ENCODE measurements at regions not wholly inside any gene's neighbourhood (a gene's known extent, or its start where the extent isn't known, plus 50 kb on each side); places are given as distances from the start of the nearest gene placed in this dataset.
"Not testable (repeated sequence)": the region's sequence is repeated elsewhere in the genome, so short reads cannot be mapped to it uniquely, and the experiment has no call there.

DNA sequence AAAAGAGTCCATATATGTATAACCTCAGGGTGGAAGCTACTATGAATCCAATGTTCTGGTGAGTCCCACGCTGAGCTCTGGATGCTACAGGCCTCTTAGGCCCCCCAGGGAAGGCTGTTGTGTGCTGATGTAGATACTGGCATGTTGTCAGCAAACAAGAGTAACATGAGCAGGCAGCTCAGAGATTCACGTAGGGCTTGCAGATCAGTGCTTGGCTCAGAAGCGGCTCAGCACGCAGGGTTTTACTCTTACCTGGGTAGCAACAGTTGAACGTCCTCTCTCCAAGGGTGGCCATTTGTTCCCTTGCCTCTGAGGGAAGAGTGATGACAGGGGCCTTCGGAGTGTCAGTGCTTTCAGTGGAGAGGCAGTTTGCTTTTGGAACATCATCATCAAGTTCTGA lies 93.4 kb downstream of the ZFP64 start:
- DNase-seq: no peak

DNA sequence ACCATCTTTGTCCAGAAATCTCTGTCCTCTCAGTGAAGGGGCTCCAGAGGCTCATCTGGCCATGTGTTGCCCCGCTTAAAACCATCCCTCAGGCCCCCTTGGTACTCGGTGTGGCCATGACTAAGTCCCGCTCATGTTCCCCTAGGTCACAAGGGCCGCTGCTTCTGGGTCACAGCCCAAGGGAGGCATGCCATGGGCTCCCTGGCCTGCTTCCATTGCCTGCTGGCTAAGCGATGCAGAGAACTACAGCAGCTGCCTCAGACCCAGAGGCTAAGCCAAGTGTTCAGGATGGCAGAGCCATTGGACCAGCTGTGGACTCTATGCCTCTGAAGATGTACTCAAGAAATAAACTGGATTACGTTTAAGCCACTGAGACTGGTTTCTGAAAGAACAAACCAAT lies 95.5 kb downstream of the ZFP64 start:
- no peak for DNase-seq

DNA sequence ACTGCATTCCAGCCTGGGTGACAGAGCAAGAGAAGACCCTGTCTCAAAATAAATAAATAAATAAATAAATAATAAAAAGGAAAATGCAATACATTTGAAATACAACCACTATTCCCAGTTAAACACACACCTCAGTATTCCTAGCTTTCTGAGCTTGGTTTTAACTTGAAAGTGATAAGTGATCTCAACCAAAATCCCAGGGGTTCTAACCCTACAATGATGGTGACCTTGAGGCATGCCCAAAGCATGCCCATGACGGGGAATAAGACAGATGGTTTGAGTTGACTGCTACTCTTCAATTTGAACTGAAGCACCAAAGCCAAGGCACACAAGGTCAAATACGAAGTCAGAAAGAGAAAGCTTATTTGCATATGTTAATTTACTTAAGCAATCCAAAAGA lies 96.9 kb downstream of the ZFP64 start:
- no peak for DNase-seq

DNA sequence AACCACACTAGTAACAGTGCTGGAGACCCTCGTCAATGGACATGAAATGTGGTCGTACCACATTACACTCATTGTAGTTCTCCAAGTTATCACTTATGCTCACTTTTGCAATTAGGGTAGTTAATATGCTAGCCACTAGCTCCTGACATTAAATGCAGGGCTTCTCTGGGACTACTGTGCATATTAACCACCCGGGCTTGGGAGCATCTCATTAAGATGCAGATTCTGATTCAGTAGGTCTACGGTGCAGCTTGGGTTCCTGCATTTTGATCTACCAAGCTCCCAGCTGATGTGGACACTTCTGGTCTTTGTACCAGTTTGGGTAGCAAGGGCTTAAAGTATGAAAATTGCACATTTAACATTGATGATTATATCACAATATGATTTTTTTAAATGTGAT lies 98.0 kb downstream of the ZFP64 start:
- no peak for DNase-seq

DNA sequence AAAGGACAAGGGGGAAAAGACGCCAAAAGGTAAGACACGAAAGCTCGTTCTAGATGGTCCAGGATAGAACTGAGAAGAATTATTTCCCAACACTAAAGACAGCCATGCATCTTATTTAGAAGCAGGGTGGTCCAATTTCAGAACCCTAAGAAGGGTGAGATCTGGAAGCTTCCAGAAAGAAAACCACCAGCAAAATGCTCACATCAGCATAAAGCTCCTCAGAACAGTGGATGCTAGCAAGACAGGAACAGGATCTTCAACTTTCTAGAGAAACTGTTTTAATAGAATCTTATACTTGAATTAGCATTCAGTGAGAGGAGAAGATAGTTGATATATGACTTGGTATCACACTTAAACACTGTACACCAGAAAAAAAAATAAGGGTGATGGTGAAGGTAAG lies 101.5 kb downstream of the ZFP64 start:
- DNase-seq: no peak

DNA sequence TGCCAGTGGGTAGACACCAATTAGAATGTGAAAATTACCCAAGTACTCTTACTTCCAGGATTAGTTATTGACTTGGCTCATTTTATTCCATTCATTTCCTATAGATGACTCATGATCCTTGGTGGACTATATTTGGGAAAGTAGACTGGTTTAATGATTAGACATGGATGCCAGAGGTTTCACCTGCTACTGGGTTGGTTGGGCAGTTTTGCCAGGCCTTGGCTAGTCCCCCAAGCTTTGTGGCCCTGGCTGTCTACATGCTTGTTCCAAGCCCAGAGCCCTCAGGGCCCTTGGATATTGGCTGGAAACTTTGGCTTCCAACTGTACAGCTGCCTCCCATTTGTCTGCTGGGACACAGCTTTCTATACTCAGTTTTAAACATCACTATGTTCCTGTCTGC lies 104.1 kb downstream of the ZFP64 start:
- no peak for DNase-seq

DNA sequence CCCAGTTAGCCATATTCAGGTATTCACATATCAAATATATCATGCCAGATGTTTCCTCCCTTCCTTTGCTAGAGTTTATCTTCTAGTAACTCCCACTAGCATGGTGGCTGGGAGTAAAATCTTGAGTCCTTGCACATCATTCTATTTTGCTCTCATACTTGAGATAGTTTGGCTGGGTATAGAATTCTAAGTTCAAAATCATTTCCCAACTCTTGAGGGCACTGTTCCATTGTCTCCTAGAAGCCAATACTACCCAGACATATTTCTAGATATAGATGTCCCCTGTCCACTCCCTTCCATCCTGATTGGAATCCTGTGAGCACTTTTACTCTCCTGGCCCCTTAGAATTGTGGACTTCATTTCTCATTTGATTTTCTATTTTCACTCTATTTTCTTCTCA lies 104.7 kb downstream of the ZFP64 start:
- DNase-seq: no peak

DNA sequence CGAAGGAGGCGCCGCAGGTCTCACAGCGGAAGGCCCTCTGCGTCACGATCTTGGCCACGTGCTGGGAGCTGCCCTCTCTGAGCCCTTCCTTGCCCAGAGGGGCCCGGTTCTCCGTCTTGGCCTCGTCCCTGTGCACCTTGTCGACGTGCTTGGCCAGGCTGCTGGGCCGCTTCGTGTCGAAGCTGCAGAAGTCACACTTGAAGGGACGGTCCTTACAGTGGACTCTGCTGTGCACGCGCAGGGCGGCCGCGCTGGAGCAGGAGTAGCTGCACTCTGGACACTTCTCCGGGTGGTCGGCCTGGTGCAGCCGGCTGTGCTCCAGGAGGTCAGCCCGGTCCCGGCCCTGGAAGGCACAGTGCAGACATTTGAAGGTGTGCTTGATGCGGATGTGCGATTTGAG lies 106.9 kb downstream of the ZFP64 start:
- no peak for DNase-seq

DNA sequence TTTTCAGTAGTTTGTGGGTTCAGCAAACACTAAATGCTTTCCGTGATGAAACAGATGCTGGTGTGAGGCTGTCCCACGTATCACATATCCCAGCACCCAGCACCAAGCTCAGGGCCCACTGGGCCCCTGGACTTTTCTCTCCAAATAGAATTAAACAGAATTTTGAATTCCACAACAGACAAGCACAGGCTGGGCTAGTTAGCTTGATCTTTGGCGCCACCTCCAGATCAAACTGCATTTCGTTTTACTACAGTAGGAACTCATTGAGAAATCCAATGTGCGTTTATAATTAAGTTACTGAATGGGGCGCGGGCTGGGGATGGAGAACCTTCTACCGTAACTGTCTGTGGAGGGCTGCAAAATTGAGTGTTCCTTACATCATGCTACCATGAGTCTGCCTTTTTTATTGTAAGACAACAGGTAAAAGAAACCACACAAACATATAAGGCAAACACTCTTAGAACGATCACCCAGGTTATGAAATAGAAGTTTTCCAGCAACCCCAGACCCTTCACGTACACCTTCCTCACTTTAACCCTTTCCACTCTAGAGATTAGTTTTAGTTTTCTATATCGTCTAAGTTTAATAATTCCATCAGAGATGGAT lies 107.8 kb downstream of the ZFP64 start:
- peak; percentile 49 for DNase-seq

DNA sequence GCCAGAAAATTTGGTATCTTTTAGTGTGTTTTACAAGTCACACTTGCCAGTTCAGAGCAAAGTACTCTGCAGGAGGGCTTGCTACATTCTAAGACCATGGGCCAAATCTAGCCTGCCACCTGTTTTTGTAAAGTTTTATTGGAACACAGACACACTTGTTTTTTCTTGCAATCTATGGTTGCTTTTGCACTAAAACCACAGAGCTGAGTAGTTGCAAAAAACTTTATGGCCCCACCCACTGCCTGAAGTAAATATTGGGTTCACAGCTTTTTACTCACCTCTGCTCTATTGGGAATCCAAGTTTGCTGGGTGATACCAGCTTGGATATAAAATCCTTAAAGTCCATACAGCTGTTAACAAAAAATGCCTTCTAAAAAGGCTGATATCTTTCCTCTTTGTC lies 109.0 kb downstream of the ZFP64 start:
- no peak for DNase-seq

DNA sequence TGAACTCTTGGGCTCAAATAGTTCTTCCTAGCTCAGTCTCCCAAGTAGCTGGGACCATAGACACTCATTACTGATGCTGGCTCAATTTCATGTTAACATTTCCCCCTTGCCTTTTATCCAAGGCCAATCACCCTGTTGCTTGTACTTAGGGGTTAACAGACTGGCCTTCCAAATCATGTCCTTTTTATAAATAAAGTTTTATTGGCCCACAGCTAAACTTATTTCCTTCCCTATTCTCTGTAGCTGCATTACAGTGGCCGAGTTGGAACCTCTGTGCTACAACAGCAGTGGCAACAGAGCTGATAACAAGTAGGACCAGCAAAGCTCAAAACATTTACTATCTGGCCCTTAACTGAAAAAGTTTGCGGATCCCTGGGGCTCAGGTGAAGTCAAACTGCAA lies 109.8 kb downstream of the ZFP64 start:
- DNase-seq: no peak

DNA sequence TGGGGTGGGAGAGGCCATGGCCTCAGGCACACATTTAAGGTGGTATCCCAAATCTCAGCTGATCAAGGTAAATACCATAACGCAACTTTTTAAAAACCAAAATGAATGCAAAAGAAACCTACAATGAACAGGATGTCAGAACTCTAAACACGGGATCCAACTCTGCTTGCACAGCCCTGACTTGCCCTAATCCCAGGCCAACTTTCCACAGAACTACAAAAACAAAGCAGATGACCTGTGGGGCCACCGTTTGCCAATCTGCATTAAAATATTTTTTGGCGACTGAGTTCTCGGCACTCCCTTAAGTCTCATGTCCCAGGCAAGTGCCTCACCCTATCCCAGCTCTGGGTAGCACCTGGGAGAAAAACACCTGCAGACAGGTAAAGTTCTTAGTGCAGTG lies 110.5 kb downstream of the ZFP64 start:
- no peak for DNase-seq

DNA sequence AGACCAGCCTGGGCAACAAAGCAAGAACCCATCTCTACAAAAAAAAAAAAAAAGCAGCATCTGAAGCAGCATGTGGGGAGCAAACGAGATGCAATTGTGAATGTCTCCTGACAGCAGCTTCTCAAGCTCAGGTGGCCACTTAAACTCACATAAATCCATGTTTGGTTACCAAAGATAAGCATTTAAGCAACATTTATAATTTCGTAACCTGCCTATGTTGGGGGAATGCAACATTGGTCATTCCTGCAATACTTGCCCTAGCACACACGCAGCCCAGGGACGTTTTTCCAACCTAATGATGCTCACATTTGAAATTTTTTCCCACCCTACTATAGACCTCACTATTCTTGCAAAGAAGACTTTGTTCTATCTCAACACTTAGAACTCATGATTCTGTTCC lies 113.3 kb downstream of the ZFP64 start:
- no peak for DNase-seq

DNA sequence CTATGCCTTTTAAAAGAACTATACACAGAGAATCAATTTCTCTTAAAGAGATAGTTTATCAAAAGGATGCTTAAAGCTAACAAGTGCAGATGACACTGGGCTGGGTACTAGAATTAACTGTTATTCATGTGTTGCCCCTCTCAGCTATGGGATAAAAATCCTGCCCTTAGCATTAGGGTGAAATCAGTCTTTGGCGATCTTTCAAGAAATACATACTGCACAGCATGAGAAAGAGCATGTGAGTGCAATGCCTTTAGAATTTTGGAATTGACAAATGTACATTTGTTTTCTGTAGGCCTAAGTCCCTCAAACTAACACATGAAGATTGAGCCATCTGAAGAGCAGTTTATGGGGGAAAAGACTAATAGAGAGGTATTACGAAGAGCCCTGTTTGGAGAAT lies 115.4 kb downstream of the ZFP64 start:
- no peak for DNase-seq

DNA sequence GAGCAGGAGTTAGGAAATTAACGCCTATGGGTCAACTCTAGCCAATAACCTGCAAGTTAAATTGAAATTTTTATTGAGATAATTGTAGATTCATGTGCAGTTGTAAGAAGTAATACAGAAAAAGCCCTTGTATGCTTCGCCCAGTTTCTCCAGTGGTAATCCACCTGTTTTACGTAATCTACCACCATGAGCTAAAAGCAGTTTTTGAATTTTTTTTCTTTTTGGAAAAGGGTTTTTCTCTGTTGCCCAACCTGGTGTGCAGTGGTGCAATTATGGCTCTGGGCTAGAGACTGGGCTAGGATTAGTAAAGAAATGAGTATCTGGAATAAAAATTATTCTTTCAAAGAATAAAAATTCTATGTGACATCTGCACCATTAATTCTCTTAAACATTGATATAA lies 116.2 kb downstream of the ZFP64 start:
- no peak for DNase-seq

DNA sequence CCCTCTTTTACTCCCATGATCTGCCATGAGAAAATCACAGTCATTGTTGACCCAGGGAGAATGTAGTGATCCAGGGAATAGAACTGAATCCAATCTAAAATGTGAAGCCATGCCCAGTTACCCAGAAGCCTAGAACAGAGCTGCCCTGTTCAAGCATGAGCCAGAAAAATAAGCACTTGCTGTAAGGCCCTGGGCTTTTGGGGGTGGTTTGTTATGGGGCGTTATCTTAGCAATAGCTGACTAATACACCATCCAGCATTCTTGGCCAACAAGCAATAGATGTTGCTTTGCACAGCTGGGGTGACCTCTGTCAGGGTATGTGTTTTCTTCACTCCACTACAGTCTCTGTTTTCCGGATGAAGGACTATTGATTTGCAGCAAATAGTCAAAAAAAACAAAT lies 120.4 kb downstream of the ZFP64 start:
- no peak for DNase-seq

DNA sequence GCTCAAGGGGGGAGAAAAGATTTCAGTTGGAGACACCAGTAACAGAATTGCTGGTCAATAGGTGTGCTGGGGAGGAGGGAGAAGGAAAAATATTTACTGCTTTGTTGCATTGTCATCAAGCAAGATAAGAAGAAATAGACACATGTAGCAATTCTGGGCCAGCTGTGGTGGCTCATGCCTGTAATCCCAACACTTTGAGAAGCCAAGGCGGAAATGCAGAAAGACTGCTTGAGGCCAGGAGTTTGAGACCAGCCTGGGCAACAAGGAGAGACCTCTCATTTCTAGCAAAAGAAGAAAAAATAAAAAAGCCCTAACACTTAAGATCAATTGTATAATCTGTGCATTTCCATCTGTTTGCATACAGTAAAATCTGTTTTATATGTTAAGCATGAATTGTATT lies 126.6 kb downstream of the ZFP64 start:
- no peak for DNase-seq

DNA sequence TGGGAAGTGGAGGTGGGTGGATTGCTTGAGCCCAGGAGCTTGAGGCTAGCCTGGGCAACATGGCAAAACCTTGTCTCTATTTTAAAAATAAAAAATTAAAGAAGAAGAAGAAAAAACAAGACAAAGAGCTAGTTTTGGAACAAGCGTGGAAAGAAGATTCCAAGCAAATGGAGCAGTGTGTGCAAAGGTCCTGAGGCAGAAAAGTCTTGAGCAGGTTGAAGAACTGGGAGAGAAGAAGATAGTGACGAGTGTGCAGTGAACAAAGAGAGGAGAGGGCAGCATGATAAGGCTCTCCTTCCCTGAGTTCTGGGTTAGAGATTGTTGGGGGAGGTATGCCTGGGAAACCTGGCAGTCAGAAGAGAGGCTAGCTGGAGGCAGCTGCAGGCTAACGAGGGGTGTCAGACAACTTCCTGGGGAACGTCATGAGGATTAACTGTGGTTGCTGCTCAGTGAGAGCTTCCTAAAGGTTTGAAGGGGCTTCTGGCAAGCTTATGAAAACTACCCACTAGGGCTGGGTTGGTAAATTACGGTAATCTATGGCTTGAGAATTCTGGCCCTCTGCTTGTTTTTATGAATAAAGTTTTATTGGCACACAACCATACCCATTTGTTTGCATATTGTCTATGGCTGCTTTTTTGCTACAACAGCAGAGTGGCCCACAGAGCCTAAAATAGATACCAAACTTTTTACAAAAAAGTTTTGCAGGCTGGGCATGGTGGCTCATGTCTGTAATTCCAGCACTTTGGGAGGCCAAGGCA lies 128.9 kb downstream of the ZFP64 start:
- DNase-seq: no peak

DNA sequence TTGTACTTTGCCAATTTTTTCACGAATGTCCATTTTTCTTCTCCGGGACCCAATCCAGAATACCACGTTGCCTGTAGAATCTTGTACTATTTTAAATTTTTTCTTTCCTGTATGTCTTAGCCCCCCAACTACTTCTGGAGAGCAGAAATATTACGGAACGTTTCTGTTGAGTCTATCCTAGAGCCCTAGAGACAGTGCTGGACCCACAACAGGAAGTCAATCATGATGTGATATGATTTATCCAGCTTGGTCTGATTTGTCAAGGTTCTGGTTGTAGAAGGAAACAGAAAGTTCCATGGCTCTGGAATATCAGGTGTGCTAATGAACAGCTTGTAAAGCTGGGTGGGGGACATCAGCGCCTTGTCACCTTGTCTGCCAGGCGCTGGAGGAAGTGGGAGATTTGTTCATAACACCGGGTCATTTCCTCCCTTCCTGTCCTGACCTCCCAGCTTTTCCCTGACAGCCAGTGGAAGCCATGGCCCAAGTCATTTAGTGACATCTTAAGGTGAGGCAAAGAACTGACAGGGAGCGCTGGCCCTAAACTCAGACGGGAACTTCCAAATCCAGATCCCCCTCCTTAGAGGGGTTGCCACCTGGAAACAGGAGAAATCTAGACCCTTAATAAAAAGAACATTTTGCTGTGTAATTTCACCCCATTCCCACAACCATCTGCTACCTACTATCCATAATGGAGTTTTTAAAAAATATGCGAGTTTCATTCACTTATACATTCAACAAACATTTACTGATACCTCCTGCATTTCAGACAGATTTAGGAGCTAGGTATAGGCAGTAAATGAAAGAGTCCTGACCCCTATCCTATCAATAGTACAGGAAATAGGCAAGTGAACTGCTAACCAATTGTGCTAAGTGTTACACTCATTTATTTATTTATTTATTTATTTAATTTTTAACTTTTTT lies 130.5 kb downstream of the ZFP64 start:
- peak; percentile 4 for DNase-seq

DNA sequence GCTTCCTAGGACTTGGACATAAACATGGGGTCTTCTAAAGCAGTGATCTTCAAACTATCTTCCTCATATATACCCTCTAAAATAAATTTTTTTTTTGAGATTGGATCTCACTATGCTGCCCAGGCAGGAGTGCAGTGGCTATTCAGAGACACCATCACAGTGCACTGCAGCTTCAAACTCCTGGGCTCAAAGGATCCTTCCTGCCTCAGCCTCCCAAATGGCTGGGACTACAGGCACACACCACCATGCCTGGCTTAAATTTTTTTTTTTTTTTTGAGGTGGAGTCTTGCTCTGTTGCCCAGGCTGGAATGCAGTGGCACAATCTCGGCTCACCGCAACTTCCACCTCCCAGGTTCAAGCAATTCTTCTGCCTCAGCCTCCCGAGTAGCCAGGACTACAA lies 134.4 kb downstream of the ZFP64 start:
- DNase-seq: not testable (repeated sequence)

DNA sequence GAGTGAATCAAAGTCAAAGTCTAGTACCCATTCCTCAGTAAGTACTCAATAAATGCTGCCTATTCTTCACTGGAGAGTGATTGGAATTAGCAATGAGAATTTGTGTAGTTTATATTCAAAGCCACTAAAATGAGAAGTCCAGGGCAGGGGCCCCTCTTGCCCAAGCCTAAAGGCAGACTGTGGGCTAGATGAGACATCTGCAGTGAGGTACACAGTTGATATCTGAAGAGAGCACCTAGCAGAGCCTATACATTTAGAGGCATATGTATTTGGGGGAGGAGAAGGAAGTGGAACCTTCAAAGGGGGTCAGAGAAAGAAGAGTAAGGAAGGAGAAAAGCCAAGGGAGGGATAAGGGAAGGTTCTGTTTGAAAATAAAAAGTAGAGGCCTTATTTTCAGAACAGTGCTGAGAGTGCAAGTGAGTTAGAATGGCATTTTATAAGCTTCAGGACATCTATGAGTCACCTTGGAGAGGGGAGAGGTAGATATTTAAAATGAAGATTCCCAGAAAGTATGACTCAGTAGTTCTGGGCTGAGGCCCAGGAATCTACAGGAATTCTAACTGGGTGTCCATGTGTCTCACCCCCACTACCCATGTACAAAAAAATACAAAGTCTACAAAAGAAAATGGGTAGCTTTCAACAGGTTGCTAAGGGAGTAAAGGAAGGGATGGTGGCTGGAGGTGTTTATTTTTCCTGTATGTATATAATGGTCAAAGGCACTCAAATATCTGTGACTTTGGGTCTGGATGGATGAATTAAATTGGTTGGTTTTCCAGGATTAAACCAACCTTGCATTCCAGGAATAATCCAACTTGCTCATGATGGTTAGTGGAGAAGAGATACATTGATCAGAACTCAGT lies 135.1 kb downstream of the ZFP64 start:
- DNase-seq: peak; percentile 85

DNA sequence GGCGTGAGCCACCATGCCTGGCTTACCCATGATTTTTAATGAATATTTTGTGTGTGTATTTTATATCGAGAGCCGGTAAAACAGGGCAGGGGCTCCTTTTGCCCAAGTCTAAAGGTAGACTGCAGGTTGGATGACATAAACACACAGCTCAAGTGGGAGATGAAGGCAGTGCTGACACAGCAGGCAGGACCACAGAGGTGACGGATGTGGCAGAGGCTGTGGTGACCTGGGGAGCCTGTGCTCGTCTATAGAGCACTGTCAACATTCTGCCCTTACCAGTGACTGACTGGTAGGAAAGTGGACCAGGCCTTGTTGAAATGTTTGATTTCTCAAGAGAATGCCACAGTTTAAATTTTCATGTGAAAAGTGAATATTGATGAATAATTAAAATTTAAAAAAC lies 137.5 kb downstream of the ZFP64 start:
- no peak for DNase-seq
